ENCODE measurements at regions not wholly inside any gene's neighbourhood (a gene's known extent, or its start where the extent isn't known, plus 50 kb on each side); places are given as distances from the start of the nearest gene placed in this dataset.

DNA sequence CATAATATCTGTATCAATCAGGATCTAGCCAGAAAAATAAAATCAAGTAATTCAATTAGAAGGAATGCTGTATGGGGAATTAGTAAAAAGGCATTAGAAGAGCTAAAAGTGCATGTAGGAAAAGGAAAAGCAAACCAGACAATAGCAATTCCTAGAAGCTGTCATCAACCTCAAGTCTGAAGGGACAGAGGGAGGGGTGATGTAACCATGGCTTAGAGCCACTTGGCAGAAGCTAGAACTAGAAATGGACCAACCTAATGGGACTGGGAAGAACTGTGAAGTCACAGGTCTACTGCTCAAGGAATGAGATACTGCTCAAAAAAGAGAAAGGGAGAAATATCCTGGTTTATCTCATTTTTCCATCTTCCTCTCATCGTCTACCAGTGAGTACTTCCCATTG, 590.7 kb upstream of the SGO1 start:
- H3K9me3 ChIP-seq (ENCODE audit: control insufficient read depth, low read length), result no peaks in the 10 kb centered on the region
- H3K4me1 Mint-ChIP-seq, result peaks cover 12% of the 10 kb centered on the region
- no peaks in the 10 kb centered on the region for H3K36me3 Mint-ChIP-seq (ENCODE audit: low read depth)
- H3K9ac ChIP-seq (ENCODE audit: extremely low read depth, low read length, poor library complexity, severe bottlenecking), result no peak overlapping the region
- H3K27ac Mint-ChIP-seq, result no peak overlapping the region
- H3K4me1 ChIP-seq (ENCODE audit: control insufficient read depth, insufficient read depth, low read length), result peaks cover 4% of the 10 kb centered on the region
- no peaks in the 10 kb centered on the region for H3K36me3 ChIP-seq (ENCODE audit: control insufficient read depth, insufficient read depth, low read length)
- H3K4me3 Mint-ChIP-seq, result no peak overlapping the region
- no peak for DNase-seq
- WGBS, 2 experiments (ENCODE audit: insufficient coverage in 1 of 2, insufficient read length in 1 of 2), result 88% methylated on average over 1 of the region's 1 CpG; no CpG with 5 or more reads in 1 of the 2 experiments
- TF ChIP-seq, protein P1, sequence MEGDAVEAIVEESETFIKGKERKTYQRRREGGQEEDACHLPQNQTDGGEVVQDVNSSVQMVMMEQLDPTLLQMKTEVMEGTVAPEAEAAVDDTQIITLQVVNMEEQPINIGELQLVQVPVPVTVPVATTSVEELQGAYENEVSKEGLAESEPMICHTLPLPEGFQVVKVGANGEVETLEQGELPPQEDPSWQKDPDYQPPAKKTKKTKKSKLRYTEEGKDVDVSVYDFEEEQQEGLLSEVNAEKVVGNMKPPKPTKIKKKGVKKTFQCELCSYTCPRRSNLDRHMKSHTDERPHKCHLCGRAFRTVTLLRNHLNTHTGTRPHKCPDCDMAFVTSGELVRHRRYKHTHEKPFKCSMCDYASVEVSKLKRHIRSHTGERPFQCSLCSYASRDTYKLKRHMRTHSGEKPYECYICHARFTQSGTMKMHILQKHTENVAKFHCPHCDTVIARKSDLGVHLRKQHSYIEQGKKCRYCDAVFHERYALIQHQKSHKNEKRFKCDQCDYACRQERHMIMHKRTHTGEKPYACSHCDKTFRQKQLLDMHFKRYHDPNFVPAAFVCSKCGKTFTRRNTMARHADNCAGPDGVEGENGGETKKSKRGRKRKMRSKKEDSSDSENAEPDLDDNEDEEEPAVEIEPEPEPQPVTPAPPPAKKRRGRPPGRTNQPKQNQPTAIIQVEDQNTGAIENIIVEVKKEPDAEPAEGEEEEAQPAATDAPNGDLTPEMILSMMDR (conservative IDR thresholded peaks at IDR 0.05), result no peak
- no peaks in the 10 kb centered on the region for H3K9me3 Mint-ChIP-seq
- H3K27me3 ChIP-seq (ENCODE audit: control insufficient read depth, insufficient read depth, low read length, poor library complexity, severe bottlenecking), result no peaks in the 10 kb centered on the region
- H3K27ac ChIP-seq (ENCODE audit: low read depth, low read length), result no peak overlapping the region
- H3K27me3 Mint-ChIP-seq (ENCODE audit: insufficient read depth), result no peaks in the 10 kb centered on the region
- H3K4me3 ChIP-seq (ENCODE audit: low read length), result no peak overlapping the region

DNA sequence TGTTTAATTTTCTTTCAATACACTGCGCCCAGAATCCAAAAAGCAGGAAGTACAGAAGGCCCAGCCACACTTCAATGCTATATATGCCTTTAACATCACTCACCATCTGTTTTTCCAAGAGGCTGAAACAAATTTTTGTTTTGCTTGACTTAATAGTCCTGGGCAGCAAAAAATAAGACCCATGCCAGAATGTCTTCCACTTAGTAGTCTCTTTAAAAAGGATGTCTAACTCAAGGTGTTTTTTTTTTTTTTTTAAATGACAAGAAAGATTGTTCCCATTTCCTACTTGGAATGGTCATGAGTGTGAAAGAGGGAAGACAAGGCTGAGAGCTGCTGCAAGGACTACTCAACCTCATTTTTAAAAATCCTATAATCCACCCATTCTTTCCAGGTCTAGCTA, 590.3 kb upstream of the SGO1 start:
- H3K36me3 Mint-ChIP-seq (ENCODE audit: low read depth), result no peaks in the 10 kb centered on the region
- DNase-seq, result no peak
- WGBS, 2 experiments (ENCODE audit: insufficient coverage in 1 of 2, insufficient read length in 1 of 2), result 61% methylated on average over 1 of the region's 1 CpG; no CpG with 5 or more reads in 1 of the 2 experiments
- no peak overlapping the region for H3K9ac ChIP-seq (ENCODE audit: extremely low read depth, low read length, poor library complexity, severe bottlenecking)
- H3K4me3 Mint-ChIP-seq, result no peak overlapping the region
- H3K9me3 ChIP-seq (ENCODE audit: control insufficient read depth, low read length), result no peaks in the 10 kb centered on the region
- TF ChIP-seq, protein P1 (conservative IDR thresholded peaks at IDR 0.05), result no peak
- H3K36me3 ChIP-seq (ENCODE audit: control insufficient read depth, insufficient read depth, low read length), result no peaks in the 10 kb centered on the region
- no peak overlapping the region for H3K4me3 ChIP-seq (ENCODE audit: low read length)
- H3K9me3 Mint-ChIP-seq, result no peaks in the 10 kb centered on the region
- H3K27me3 ChIP-seq (ENCODE audit: control insufficient read depth, insufficient read depth, low read length, poor library complexity, severe bottlenecking), result no peaks in the 10 kb centered on the region
- H3K27ac ChIP-seq (ENCODE audit: low read depth, low read length), result no peak overlapping the region
- H3K4me1 Mint-ChIP-seq, result peaks cover 12% of the 10 kb centered on the region
- H3K27me3 Mint-ChIP-seq (ENCODE audit: insufficient read depth), result no peaks in the 10 kb centered on the region
- H3K4me1 ChIP-seq (ENCODE audit: control insufficient read depth, insufficient read depth, low read length), result peaks cover 4% of the 10 kb centered on the region
- no peak overlapping the region for H3K27ac Mint-ChIP-seq

DNA sequence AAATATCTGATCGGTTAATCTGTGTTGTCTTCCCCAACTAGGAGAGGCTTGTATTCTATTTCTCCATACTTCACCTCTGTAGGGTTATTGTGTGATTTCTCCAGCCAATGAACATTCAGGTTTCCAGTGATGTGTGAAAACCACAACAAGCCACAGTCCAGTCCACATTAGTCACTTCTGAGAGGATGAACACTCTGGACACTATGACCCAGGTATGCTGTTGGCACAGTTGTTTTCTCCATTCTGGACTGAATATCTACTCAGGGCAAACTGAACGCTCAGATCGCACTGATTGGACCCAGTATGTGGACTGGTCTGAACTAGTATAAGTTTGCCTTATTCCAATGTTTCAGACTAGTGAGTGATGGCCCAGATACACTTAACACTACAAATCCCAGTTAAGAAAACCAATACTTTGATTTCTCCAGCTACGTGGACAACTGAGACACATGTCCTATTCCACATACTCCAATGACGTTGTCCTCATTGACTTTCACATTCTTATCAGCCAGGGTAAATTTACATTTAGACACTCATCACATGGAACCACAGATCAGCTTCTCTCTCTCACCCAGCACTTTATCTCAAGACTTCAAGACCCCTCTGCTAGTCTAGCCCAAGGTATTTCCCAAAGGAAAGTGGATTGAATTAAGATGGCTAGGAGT, 587.4 kb upstream of the SGO1 start:
- WGBS, 2 experiments (ENCODE audit: insufficient coverage in 1 of 2, insufficient read length in 1 of 2), result 92 to 94% methylated on average over 4 to 5 of the region's 5 CpGs
- TF ChIP-seq, protein P1 (conservative IDR thresholded peaks at IDR 0.05), result no peak
- H3K9me3 ChIP-seq (ENCODE audit: control insufficient read depth, low read length), result no peaks in the 10 kb centered on the region
- H3K9me3 Mint-ChIP-seq, result no peaks in the 10 kb centered on the region
- H3K4me3 ChIP-seq (ENCODE audit: low read length), result no peak overlapping the region
- H3K27me3 ChIP-seq (ENCODE audit: control insufficient read depth, insufficient read depth, low read length, poor library complexity, severe bottlenecking), result no peaks in the 10 kb centered on the region
- H3K27ac ChIP-seq (ENCODE audit: low read depth, low read length), result no peak overlapping the region
- no peaks in the 10 kb centered on the region for H3K36me3 Mint-ChIP-seq (ENCODE audit: low read depth)
- DNase-seq, result no peak
- no peak overlapping the region for H3K27ac Mint-ChIP-seq
- no peak overlapping the region for H3K9ac ChIP-seq (ENCODE audit: extremely low read depth, low read length, poor library complexity, severe bottlenecking)
- peaks cover 18% of the 10 kb centered on the region for H3K4me1 Mint-ChIP-seq
- H3K27me3 Mint-ChIP-seq (ENCODE audit: insufficient read depth), result no peaks in the 10 kb centered on the region
- H3K4me3 Mint-ChIP-seq, result no peak overlapping the region
- H3K4me1 ChIP-seq (ENCODE audit: control insufficient read depth, insufficient read depth, low read length), result peaks cover 4% of the 10 kb centered on the region
- H3K36me3 ChIP-seq (ENCODE audit: control insufficient read depth, insufficient read depth, low read length), result no peaks in the 10 kb centered on the region

All from endodermal cell (in vitro differentiated cells).